Middle frontal gyrus (tissue), 1 donor: ENCODE measurements at regions not wholly inside any gene's neighbourhood (a gene's known extent, or its start where the extent isn't known, plus 50 kb on each side); places are given as distances from the start of the nearest gene placed in this dataset.
"Not testable (repeated sequence)": the region's sequence is repeated elsewhere in the genome, so short reads cannot be mapped to it uniquely, and the experiment has no call there.

ENCODE experiments used
- DNase-seq: peaks from one replicate; pipeline ENCODE4 v3.0.0-alpha.2; 2015; ENCODE audit warnings: low spot score; ENCODE audit errors: extremely low spot score

DNA sequence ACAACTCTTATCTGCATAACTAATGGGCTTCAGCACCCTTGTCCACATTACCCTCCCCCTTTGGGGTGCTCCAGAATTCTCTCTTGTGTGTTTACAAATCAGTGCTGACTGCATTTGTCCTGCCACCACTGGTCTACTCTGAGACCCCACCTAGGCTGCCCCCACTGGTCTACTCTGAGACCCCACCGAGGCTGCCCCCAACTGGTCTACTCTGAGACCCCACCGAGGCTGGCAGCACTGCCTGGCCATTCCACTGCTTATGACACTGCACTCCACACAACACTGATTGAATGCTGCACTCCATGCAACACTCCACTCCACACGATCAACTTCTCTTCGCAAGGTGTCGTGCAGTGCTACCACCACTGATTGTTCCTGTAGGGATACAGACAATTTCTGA lies 1459.2 kb upstream of the SLC10A2 start:
- no peak for DNase-seq

DNA sequence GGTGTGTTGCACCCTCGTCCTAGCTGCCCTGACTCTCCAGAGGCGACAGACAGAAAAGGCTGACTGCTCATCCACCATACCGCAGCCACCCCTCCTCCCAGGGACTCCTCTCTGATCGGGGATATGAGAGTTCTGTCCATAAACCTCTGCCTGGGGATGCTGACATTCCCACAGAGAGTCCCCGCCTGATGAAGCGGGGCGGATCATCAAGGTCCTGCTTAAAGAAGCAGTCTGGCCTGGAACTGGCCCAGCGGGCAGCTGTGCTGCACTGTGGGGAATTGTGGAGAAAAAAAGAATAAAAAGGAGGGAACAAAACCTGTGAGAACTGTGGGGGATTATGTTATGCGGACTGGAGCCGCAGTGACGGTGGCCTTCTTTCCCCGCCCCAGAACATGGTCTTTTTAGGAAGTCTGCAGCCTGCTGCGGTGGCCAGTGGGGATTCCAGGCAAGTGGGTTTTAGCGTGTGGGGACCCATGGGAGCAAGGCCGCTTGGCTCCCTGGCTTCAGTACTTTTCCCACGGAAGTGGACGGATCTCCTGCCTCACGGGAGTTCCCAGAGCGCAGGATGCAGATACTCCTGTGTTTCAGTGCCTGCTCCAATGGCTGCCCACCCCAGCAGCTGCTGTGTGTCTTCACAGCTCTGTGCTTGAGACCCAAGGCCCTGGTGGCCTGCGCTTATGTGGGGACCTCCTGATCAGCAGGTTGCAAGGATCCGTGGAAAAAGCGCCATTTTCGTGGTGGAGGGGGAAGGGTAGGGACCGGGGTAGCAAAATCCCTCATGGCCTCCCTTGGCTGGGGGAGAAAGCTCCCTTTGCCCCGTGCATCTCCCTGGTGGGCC lies 1456.2 kb upstream of the SLC10A2 start:
- no peak for DNase-seq

- no peak for DNase-seq
Observed at GRCh38 chr13:104510422-104510821, 1444.2 kb upstream of the SLC10A2 start.

- not testable (repeated sequence) for DNase-seq
Observed at GRCh38 chr13:104493502-104493901, 1427.3 kb upstream of the SLC10A2 start.

DNA sequence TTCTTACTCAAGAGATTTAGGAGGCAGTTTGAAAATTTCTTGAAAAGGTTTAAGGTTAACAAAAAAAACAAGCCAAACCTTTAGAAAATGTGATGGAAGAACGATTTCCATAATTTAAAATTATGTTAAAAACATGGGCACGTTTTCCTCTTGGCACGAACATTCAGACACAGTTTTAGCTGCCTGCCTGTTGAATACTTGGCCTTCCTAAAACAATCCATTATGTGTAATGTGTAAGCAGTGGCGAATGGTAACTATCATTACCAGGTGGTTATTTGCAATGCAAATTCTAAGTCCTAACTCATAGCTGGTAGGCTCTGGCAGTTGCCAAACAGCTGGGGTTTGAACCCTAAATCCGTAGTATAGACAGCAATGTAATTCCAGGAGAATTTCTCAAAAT lies 1425.7 kb upstream of the SLC10A2 start:
- DNase-seq: no peak

- DNase-seq: no peak
Observed at GRCh38 chr13:104487006-104487405, 1420.8 kb upstream of the SLC10A2 start.

GRCh38 chr13:104485571-104485970 lies 1419.4 kb upstream of the SLC10A2 start:
- DNase-seq: no peak

GRCh38 chr13:104483631-104484030 lies 1417.4 kb upstream of the SLC10A2 start:
- no peak for DNase-seq

DNA sequence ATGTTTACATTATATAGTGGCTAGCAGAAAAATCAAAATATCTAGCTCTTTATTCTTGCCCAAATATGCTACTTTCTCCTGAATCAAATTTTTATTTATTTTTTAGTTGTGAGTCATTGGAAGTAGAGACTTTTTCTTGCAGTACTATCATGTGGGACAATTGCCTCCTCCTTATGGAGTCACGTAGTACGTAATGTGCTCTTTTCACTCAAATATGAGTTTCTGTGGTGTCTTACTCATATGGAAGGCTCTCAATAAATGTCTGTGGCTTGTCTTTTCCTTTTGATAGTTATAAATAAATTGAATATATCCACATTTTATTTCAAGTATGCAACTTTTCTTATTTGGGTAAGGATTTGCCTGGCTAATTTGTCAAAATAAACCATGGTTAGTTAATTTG lies 1411.0 kb upstream of the SLC10A2 start:
- DNase-seq: no peak

DNA sequence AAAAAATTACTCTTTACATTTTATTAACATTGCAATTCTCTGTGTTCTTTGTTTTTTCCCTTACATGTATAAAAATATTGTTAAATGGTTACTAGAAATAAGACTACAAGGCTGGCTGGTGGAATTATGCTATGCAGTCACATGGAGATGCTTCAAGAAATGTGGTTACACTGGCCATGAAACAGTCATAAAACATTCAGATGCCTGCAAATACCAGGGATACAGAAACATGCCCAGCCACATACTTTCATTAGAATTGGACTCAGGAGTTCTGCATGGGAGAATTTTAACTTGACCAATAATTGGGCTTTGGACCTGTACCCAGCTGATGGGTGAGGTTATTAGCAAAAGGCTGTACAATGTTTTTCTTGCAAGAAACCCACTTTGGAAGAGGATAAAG lies 1407.7 kb upstream of the SLC10A2 start:
- DNase-seq: no peak

- no peak for DNase-seq
Observed at GRCh38 chr13:104466016-104466415, 1399.8 kb upstream of the SLC10A2 start.

DNA sequence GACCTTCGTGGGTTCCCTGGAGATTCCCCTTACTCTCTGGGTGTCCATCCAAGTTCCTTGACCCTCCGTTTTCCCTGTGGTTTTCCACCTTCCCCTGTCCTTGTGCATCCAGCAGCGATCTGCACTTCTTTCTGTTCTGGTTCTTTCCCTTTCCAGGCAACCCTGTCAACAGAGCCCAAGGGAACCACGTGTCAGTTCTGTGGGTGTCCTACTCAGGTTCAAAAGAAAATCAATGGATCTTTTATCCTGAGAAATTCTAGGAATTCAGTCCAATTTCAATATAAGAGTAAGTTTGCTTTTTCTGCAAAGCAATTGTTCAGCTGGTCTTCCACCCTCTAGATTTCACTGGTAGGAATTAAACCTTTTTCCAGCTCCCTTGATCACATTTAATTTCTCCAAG lies 1394.8 kb upstream of the SLC10A2 start:
- DNase-seq: no peak

DNA sequence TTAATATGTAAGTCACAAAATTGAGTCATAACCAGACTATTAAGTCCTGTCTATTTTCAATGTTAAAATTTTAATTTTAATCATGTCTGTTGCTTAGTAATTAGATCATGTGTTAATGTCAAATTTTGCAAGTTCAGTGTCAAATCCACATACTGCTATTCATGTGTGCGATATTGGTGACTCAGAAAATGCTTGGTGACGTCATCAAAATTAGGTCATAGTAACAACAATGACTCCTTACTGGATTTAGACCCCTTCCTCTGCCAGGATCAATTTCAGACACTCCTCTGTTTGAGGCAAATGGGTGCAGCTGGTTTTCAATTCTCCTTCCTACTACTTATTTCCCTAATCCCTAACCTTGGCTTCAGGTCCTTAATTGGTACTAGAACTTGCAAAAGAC lies 1394.3 kb upstream of the SLC10A2 start:
- DNase-seq: no peak

- DNase-seq: no peak
Observed at GRCh38 chr13:104450006-104450405, 1383.8 kb upstream of the SLC10A2 start.

- DNase-seq: no peak
Observed at GRCh38 chr13:104447348-104447747, 1381.1 kb upstream of the SLC10A2 start.

GRCh38 chr13:104442536-104442935 lies 1376.3 kb upstream of the SLC10A2 start:
- no peak for DNase-seq

- DNase-seq: no peak
Observed at GRCh38 chr13:104436555-104436954, 1370.3 kb upstream of the SLC10A2 start.

GRCh38 chr13:104431895-104432294 lies 1365.7 kb upstream of the SLC10A2 start:
- no peak for DNase-seq

- DNase-seq: no peak
Observed at GRCh38 chr13:104426435-104426834, 1360.2 kb upstream of the SLC10A2 start.

- no peak for DNase-seq
Observed at GRCh38 chr13:104422668-104423067, 1356.5 kb upstream of the SLC10A2 start.

DNA sequence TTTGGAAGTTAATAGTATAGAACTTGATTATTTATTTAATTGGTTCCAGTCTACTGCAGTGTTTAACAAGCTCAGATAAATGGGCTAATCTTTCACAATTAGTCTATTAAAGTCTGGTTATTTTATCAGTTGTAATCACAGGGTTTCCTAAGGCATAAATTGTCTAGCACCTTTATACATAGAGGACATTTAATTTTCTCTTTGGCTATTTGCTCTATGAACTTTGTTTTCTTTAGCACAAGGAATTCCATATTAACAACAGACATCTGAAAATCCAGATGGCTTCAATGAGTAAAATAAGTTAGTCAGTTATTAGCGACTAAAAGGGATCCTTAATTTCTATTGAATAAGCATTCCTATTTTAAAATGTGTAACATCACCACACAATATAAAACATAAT lies 1350.8 kb upstream of the SLC10A2 start:
- DNase-seq: no peak

DNA sequence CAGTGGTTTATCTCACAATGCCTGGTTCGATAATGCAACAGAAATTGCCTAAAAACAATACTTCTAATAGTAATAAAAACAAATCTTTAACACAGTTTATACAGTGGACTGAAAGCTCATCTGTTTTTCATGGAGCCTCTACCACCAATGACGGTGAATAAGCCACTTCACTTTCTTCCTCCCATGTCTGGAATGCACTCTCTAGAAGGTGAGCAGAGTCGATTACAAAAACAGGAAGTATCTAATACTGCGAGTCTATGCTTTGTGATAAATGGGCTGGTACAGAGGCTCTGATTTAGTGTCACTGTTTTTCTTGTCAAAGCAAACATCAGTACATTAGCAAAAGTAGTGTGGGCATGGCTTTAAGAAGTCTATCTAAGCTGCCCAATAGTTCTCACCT lies 1348.6 kb upstream of the SLC10A2 start:
- DNase-seq: no peak

- no peak for DNase-seq
Observed at GRCh38 chr13:104414181-104414580, 1348.0 kb upstream of the SLC10A2 start.
